ENCODE measurements at regions not wholly inside any gene's neighbourhood (a gene's known extent, or its start where the extent isn't known, plus 50 kb on each side); places are given as distances from the start of the nearest gene placed in this dataset.

DNA sequence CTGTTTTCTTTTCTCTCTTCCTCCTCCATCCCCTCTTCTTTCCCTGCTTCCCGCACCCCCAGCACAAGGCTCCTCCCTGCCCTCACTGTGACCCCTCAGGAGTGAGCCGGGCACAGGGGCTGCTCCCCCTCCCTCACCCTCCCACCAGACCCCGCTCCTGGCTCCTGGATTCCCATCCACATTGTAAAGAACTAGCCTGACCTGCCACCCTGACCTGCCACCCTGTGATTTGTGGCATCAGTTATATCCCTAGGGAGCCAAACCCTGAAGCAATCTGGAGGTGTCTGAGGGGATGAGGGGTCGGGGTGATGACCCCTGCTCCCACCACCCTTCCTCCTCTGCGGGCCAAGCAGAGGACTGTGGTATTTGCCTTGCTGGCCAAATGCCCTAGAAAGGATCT is 98.0 kb upstream of the LHX1 start:
- no peak for TF ChIP-seq YY1 (IDR thresholded peaks at IDR 0.05; ENCODE audit: insufficient read depth, insufficient read length)
- TF ChIP-seq ZNF274 (IDR thresholded peaks at IDR 0.05; ENCODE audit: low read depth, low read length) = no peak

Measured in NT2/D1 (cell line).